ENCODE measurements at regions not wholly inside any gene's neighbourhood (a gene's known extent, or its start where the extent isn't known, plus 50 kb on each side); places are given as distances from the start of the nearest gene placed in this dataset.

GRCh38 chr10:4219901-4220300 is 434.9 kb upstream of the KLF6 start:
- TF ChIP-seq, protein P1, sequence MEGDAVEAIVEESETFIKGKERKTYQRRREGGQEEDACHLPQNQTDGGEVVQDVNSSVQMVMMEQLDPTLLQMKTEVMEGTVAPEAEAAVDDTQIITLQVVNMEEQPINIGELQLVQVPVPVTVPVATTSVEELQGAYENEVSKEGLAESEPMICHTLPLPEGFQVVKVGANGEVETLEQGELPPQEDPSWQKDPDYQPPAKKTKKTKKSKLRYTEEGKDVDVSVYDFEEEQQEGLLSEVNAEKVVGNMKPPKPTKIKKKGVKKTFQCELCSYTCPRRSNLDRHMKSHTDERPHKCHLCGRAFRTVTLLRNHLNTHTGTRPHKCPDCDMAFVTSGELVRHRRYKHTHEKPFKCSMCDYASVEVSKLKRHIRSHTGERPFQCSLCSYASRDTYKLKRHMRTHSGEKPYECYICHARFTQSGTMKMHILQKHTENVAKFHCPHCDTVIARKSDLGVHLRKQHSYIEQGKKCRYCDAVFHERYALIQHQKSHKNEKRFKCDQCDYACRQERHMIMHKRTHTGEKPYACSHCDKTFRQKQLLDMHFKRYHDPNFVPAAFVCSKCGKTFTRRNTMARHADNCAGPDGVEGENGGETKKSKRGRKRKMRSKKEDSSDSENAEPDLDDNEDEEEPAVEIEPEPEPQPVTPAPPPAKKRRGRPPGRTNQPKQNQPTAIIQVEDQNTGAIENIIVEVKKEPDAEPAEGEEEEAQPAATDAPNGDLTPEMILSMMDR (IDR thresholded peaks at IDR 0.05; ENCODE audit: low read depth, low read length, poor library complexity, severe bottlenecking) = no peak
- TF ChIP-seq EZH2phosphoT487 (IDR thresholded peaks at IDR 0.05; ENCODE audit: borderline replicate concordance, low read length) = no peak
- H3K9me3 ChIP-seq (ENCODE audit: control insufficient read depth, insufficient read depth, low read length) = no peaks in the 10 kb centered on the region
- H4K20me1 ChIP-seq (ENCODE audit: control insufficient read depth, insufficient read depth, low read depth, low read length) = no peaks in the 10 kb centered on the region
- H3K27me3 ChIP-seq (ENCODE audit: control insufficient read depth, low read length) = no peaks in the 10 kb centered on the region
- no peaks in the 10 kb centered on the region for H3K4me1 ChIP-seq (ENCODE audit: control insufficient read depth, low read length)
- H3K27ac ChIP-seq (ENCODE audit: low read depth, low read length) = no peak overlapping the region
- no peaks in the 10 kb centered on the region for H3K79me2 ChIP-seq (ENCODE audit: control insufficient read depth, low read length)
- no peaks in the 10 kb centered on the region for H3K9me2 ChIP-seq (replicated peaks; ENCODE audit: control insufficient read depth, low read length)
- H3F3A ChIP-seq (ENCODE audit: control insufficient read depth, insufficient read depth) = no peaks in the 10 kb centered on the region
- H3K36me3 ChIP-seq (ENCODE audit: control insufficient read depth, low read length) = no peaks in the 10 kb centered on the region
- no peak overlapping the region for H3K4me2 ChIP-seq (ENCODE audit: low read length)
- H3K4me3 ChIP-seq (ENCODE audit: low read length) = no peak overlapping the region

DNA sequence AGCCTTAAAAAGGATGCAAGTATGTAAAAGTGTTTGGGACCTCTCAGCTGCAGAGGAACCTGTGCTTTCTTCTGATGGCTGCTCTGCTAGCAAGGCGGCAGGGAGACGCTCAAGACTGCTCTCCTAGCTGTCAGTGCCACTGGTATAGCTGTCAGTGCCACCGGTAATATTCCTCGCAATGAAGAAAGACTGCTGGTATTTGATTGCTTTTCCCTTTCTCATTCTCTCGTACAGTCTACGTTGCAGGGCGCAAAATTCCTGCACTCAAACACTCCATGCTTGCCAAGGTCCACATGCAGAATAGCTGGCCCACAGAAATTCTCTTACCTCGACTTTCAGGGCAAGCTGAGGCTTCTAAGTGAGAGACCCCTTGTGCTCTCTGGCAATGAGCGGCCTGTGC is 432.6 kb upstream of the KLF6 start:
- Histone ChIP-seq H3K4me3 (ENCODE audit: low read length) (no peak overlapping the region), H3K9me2 (replicated peaks; ENCODE audit: control insufficient read depth, low read length) (no peaks in the 10 kb centered on the region), H3K27me3 (ENCODE audit: control insufficient read depth, low read length) (no peaks in the 10 kb centered on the region), H3K4me2 (ENCODE audit: low read length) (no peak overlapping the region), H3K4me1 (ENCODE audit: control insufficient read depth, low read length) (no peaks in the 10 kb centered on the region), H3K36me3 (ENCODE audit: control insufficient read depth, low read length) (no peaks in the 10 kb centered on the region), H3K27ac (ENCODE audit: low read depth, low read length) (no peak overlapping the region), H3K9me3 (ENCODE audit: control insufficient read depth, insufficient read depth, low read length) (no peaks in the 10 kb centered on the region), H3K79me2 (ENCODE audit: control insufficient read depth, low read length) (no peaks in the 10 kb centered on the region), H3F3A (ENCODE audit: control insufficient read depth, insufficient read depth) (no peaks in the 10 kb centered on the region), H4K20me1 (ENCODE audit: control insufficient read depth, insufficient read depth, low read depth, low read length) (no peaks in the 10 kb centered on the region)
- TF ChIP-seq EZH2phosphoT487 (IDR thresholded peaks at IDR 0.05; ENCODE audit: borderline replicate concordance, low read length) = no peak

DNA sequence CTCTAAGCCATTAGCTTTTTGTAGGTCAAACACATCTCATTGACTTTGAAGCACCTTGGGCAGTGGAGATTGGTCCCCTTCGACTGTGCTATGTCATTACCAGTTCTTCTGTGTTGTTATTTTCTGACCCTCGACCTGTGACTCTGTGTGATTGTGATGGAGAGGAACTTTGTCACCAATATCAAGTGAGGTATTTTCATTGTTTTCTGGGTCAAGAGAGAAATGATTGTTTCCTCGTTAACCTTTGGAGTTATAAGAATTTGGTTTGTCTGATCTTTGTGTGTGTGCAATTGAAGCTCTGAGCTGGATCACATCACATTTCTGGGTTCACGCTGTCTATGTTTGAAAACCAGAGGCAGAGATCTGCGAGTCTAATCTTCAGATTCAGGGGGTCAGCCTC is 432.2 kb upstream of the KLF6 start:
- H3K4me2 ChIP-seq (ENCODE audit: low read length) = no peak overlapping the region
- H3K79me2 ChIP-seq (ENCODE audit: control insufficient read depth, low read length) = no peaks in the 10 kb centered on the region
- H3K27me3 ChIP-seq (ENCODE audit: control insufficient read depth, low read length) = no peaks in the 10 kb centered on the region
- no peak for TF ChIP-seq EZH2phosphoT487 (IDR thresholded peaks at IDR 0.05; ENCODE audit: borderline replicate concordance, low read length)
- TF ChIP-seq, protein P1 (IDR thresholded peaks at IDR 0.05; ENCODE audit: low read depth, low read length, poor library complexity, severe bottlenecking) = no peak
- H3K9me3 ChIP-seq (ENCODE audit: control insufficient read depth, insufficient read depth, low read length) = no peaks in the 10 kb centered on the region
- H3K4me3 ChIP-seq (ENCODE audit: low read length) = no peak overlapping the region
- no peaks in the 10 kb centered on the region for H3K4me1 ChIP-seq (ENCODE audit: control insufficient read depth, low read length)
- no peak overlapping the region for H3K27ac ChIP-seq (ENCODE audit: low read depth, low read length)
- H3K9me2 ChIP-seq (replicated peaks; ENCODE audit: control insufficient read depth, low read length) = no peaks in the 10 kb centered on the region
- H3K36me3 ChIP-seq (ENCODE audit: control insufficient read depth, low read length) = no peaks in the 10 kb centered on the region
- no peaks in the 10 kb centered on the region for H4K20me1 ChIP-seq (ENCODE audit: control insufficient read depth, insufficient read depth, low read depth, low read length)
- H3F3A ChIP-seq (ENCODE audit: control insufficient read depth, insufficient read depth) = no peaks in the 10 kb centered on the region

DNA sequence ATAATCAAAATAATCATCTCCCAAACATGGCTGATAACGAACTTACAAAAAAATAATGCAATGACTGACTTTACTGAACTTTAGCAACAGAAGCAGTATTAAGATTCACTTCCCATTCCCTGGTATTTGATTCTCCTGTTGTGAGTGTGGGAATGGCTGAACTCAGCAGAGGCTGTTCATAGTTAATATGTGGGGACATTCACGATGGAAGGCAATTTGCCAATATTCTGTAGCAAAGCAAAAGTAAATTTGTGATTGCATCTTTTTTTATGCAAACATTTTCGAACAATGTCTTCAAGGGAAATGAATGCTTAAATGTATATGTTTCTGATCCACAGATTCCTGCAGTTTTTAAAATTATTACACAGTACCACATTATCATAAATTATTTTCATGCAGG is 431.7 kb upstream of the KLF6 start:
- Histone ChIP-seq H3K9me2 (replicated peaks; ENCODE audit: control insufficient read depth, low read length) (no peaks in the 10 kb centered on the region), H3K79me2 (ENCODE audit: control insufficient read depth, low read length) (no peaks in the 10 kb centered on the region), H3K27me3 (ENCODE audit: control insufficient read depth, low read length) (no peaks in the 10 kb centered on the region), H3K9me3 (ENCODE audit: control insufficient read depth, insufficient read depth, low read length) (no peaks in the 10 kb centered on the region), H3K36me3 (ENCODE audit: control insufficient read depth, low read length) (no peaks in the 10 kb centered on the region), H3K4me3 (ENCODE audit: low read length) (no peak overlapping the region), H4K20me1 (ENCODE audit: control insufficient read depth, insufficient read depth, low read depth, low read length) (no peaks in the 10 kb centered on the region), H3K4me1 (ENCODE audit: control insufficient read depth, low read length) (no peaks in the 10 kb centered on the region), H3F3A (ENCODE audit: control insufficient read depth, insufficient read depth) (no peaks in the 10 kb centered on the region), H3K4me2 (ENCODE audit: low read length) (no peak overlapping the region), H3K27ac (ENCODE audit: low read depth, low read length) (no peak overlapping the region)
- no peak for TF ChIP-seq EZH2phosphoT487 (IDR thresholded peaks at IDR 0.05; ENCODE audit: borderline replicate concordance, low read length)
- TF ChIP-seq, protein P1 (IDR thresholded peaks at IDR 0.05; ENCODE audit: low read depth, low read length, poor library complexity, severe bottlenecking) = no peak
